SK-N-SH (cell line): ENCODE measurements at regions not wholly inside any gene's neighbourhood (a gene's known extent, or its start where the extent isn't known, plus 50 kb on each side); places are given as distances from the start of the nearest gene placed in this dataset.

ENCODE experiments used
- ELF1 ChIP-seq: IDR thresholded peaks from 2 replicates; pipeline ENCODE4 v1.4.0; 2012
- EP300 ChIP-seq, 2 experiments: IDR thresholded peaks; 2 replicates each; pipeline versions ENCODE4 v1.4.0 to v1.6.1; 2012; ENCODE audit warnings: borderline replicate concordance in 1 of 2, low read depth in 1 of 2, low read length in 1 of 2
- NFIC ChIP-seq: IDR thresholded peaks from 2 replicates; pipeline ENCODE4 v1.4.0; 2012; ENCODE audit warnings: borderline replicate concordance
- NRF1 ChIP-seq: IDR thresholded peaks from 2 replicates; pipeline ENCODE4 v1.6.1; 2012; ENCODE audit warnings: low read depth, mild to moderate bottlenecking, low read length
- RAD21 ChIP-seq: IDR thresholded peaks from 2 replicates; pipeline ENCODE4 v1.6.1; 2012; ENCODE audit warnings: mild to moderate bottlenecking, low read length
- SIN3A ChIP-seq: IDR thresholded peaks from 2 replicates; pipeline ENCODE4 v1.6.1; 2012; ENCODE audit warnings: low read depth, mild to moderate bottlenecking, low read length, moderate library complexity, borderline replicate concordance
- TAF1 ChIP-seq: IDR thresholded peaks from 2 replicates; pipeline ENCODE4 v1.6.1; 2012; ENCODE audit warnings: low read depth, mild to moderate bottlenecking, low read length, moderate library complexity, borderline replicate concordance
- TCF12 ChIP-seq: IDR thresholded peaks from 2 replicates; pipeline ENCODE4 v1.4.0; 2012
- TF ChIP-seq, protein P1 (sequence below): IDR thresholded peaks from 2 replicates; pipeline ENCODE4 v1.6.1; 2012; ENCODE audit warnings: mild to moderate bottlenecking, low read depth, low read length, moderate library complexity
- TF ChIP-seq, protein P2 (sequence below): fragments of 200-600 bp; sonication (generic); IDR thresholded peaks from 2 replicates; pipeline ENCODE4 v1.6.1; 2017; ENCODE audit warnings: antibody characterized with exemption, mild to moderate bottlenecking, moderate library complexity
- TF ChIP-seq, protein P3 (sequence below): IDR thresholded peaks from 2 replicates; pipeline ENCODE4 v1.4.0; 2012; ENCODE audit warnings: low read depth
- TF ChIP-seq, protein P4 (sequence below): IDR thresholded peaks from 2 replicates; pipeline ENCODE4; 2012

DNA sequence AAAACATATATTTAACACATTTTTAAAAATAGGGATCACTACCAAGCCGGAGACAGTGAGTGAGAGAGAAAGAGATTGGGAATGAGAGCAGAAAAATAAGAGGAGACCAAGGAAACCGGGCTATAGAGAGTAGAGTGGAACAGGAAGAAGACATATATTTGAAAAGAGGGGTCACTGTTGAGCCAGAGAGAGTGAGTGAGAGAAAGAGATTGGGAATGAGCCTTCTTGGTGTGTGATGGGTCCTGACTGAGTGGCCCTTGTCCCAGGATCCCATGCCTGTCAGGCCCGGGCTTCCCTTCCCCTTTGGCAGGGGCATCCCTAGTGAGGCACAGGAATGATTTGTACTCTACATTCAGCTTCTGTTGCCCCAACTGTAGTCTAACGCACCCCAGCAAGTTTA lies 646.6 kb downstream of the NTRK3 start:
- TF ChIP-seq EP300 (IDR thresholded peaks at IDR 0.05; ENCODE audit: borderline replicate concordance in 1 of 2, low read depth in 1 of 2, low read length in 1 of 2) (no peak), ELF1 (no peak), TCF12 (no peak), TAF1 (no peak), RAD21 (no peak), SIN3A (no peak), NFIC (no peak), NRF1 (no peak)
- TF ChIP-seq, protein P1, sequence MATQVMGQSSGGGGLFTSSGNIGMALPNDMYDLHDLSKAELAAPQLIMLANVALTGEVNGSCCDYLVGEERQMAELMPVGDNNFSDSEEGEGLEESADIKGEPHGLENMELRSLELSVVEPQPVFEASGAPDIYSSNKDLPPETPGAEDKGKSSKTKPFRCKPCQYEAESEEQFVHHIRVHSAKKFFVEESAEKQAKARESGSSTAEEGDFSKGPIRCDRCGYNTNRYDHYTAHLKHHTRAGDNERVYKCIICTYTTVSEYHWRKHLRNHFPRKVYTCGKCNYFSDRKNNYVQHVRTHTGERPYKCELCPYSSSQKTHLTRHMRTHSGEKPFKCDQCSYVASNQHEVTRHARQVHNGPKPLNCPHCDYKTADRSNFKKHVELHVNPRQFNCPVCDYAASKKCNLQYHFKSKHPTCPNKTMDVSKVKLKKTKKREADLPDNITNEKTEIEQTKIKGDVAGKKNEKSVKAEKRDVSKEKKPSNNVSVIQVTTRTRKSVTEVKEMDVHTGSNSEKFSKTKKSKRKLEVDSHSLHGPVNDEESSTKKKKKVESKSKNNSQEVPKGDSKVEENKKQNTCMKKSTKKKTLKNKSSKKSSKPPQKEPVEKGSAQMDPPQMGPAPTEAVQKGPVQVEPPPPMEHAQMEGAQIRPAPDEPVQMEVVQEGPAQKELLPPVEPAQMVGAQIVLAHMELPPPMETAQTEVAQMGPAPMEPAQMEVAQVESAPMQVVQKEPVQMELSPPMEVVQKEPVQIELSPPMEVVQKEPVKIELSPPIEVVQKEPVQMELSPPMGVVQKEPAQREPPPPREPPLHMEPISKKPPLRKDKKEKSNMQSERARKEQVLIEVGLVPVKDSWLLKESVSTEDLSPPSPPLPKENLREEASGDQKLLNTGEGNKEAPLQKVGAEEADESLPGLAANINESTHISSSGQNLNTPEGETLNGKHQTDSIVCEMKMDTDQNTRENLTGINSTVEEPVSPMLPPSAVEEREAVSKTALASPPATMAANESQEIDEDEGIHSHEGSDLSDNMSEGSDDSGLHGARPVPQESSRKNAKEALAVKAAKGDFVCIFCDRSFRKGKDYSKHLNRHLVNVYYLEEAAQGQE, result no peak
- TF ChIP-seq, protein P2, sequence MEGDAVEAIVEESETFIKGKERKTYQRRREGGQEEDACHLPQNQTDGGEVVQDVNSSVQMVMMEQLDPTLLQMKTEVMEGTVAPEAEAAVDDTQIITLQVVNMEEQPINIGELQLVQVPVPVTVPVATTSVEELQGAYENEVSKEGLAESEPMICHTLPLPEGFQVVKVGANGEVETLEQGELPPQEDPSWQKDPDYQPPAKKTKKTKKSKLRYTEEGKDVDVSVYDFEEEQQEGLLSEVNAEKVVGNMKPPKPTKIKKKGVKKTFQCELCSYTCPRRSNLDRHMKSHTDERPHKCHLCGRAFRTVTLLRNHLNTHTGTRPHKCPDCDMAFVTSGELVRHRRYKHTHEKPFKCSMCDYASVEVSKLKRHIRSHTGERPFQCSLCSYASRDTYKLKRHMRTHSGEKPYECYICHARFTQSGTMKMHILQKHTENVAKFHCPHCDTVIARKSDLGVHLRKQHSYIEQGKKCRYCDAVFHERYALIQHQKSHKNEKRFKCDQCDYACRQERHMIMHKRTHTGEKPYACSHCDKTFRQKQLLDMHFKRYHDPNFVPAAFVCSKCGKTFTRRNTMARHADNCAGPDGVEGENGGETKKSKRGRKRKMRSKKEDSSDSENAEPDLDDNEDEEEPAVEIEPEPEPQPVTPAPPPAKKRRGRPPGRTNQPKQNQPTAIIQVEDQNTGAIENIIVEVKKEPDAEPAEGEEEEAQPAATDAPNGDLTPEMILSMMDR, result no peak
- TF ChIP-seq, protein P3, sequence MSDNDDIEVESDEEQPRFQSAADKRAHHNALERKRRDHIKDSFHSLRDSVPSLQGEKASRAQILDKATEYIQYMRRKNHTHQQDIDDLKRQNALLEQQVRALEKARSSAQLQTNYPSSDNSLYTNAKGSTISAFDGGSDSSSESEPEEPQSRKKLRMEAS, result no peak
- TF ChIP-seq, protein P4, sequence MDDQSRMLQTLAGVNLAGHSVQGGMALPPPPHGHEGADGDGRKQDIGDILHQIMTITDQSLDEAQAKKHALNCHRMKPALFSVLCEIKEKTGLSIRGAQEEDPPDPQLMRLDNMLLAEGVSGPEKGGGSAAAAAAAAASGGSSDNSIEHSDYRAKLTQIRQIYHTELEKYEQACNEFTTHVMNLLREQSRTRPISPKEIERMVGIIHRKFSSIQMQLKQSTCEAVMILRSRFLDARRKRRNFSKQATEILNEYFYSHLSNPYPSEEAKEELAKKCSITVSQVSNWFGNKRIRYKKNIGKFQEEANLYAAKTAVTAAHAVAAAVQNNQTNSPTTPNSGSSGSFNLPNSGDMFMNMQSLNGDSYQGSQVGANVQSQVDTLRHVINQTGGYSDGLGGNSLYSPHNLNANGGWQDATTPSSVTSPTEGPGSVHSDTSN, result no peak
